HEK293 (cell line): ENCODE measurements at regions not wholly inside any gene's neighbourhood (a gene's known extent, or its start where the extent isn't known, plus 50 kb on each side); places are given as distances from the start of the nearest gene placed in this dataset.

ENCODE experiments used
- KLF10 ChIP-seq: fragments of 450-650 bp; IDR thresholded peaks from 2 replicates; pipeline ENCODE4 v1.5.1; 2018; ENCODE audit warnings: missing biosample characterization, mild to moderate bottlenecking, missing genetic modification characterization
- SALL2 ChIP-seq: fragments of 450-650 bp; formaldehyde crosslinking; IDR thresholded peaks from 2 replicates; pipeline ENCODE4 v1.5.0; 2017; ENCODE audit warnings: missing biosample characterization, mild to moderate bottlenecking, missing genetic modification characterization, borderline replicate concordance
- ZBTB1 ChIP-seq: fragments of 450-650 bp; formaldehyde crosslinking; IDR thresholded peaks from 2 replicates; pipeline ENCODE4 v1.5.1; 2016; ENCODE audit warnings: missing biosample characterization, missing genetic modification characterization
- ZNF140 ChIP-seq: fragments of 450-650 bp; formaldehyde crosslinking; IDR thresholded peaks from 2 replicates; pipeline ENCODE4 v1.5.1; 2016; ENCODE audit warnings: missing biosample characterization, missing genetic modification characterization
- TF ChIP-seq, protein P1 (sequence below): fragments of 450-650 bp; formaldehyde crosslinking; IDR thresholded peaks from 2 replicates; pipeline ENCODE4 v1.5.1; 2016; ENCODE audit warnings: missing biosample characterization, missing genetic modification characterization
- TF ChIP-seq, protein P2 (sequence below): fragments of 450-650 bp; formaldehyde crosslinking; IDR thresholded peaks from 2 replicates; pipeline ENCODE4 v1.5.1; 2017; ENCODE audit warnings: missing biosample characterization, mild to moderate bottlenecking, missing genetic modification characterization, moderate library complexity
- TF ChIP-seq, protein P3 (sequence below): fragments of 450-650 bp; formaldehyde crosslinking; optimal IDR thresholded peaks from 2 replicates; pipeline ENCODE3; 2016; ENCODE audit warnings: missing biosample characterization, mild to moderate bottlenecking, missing genetic modification characterization

DNA sequence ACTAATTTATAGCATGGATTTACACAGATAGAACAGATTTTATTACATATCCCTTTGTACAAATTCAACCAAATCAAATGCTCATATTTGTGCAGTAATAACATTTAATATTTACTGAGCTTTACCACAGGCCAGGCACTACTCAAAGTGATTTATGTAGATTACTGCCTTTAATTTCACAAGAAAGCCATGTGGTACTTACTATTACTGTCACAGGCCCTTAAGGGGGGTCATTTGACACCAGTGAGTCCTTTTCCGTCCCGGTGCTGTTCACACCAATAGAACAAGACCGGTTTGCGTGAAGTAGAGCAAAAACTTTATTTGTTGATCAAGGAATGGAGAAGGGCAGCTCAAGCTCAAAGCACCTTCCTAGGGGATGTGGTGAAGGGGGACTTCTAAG lies 308.5 kb upstream of the KCNN2 start:
- TF ChIP-seq, protein P1, sequence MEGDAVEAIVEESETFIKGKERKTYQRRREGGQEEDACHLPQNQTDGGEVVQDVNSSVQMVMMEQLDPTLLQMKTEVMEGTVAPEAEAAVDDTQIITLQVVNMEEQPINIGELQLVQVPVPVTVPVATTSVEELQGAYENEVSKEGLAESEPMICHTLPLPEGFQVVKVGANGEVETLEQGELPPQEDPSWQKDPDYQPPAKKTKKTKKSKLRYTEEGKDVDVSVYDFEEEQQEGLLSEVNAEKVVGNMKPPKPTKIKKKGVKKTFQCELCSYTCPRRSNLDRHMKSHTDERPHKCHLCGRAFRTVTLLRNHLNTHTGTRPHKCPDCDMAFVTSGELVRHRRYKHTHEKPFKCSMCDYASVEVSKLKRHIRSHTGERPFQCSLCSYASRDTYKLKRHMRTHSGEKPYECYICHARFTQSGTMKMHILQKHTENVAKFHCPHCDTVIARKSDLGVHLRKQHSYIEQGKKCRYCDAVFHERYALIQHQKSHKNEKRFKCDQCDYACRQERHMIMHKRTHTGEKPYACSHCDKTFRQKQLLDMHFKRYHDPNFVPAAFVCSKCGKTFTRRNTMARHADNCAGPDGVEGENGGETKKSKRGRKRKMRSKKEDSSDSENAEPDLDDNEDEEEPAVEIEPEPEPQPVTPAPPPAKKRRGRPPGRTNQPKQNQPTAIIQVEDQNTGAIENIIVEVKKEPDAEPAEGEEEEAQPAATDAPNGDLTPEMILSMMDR (tag by site-specific recombination): no peak
- TF ChIP-seq, protein P2, sequence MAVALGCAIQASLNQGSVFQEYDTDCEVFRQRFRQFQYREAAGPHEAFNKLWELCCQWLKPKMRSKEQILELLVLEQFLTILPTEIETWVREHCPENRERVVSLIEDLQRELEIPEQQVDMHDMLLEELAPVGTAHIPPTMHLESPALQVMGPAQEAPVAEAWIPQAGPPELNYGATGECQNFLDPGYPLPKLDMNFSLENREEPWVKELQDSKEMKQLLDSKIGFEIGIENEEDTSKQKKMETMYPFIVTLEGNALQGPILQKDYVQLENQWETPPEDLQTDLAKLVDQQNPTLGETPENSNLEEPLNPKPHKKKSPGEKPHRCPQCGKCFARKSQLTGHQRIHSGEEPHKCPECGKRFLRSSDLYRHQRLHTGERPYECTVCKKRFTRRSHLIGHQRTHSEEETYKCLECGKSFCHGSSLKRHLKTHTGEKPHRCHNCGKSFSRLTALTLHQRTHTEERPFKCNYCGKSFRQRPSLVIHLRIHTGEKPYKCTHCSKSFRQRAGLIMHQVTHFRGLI (tag by site-specific recombination): no peak
- TF ChIP-seq ZBTB1 (tag by site-specific recombination) (no peak), SALL2 (no peak), KLF10 (tag by site-specific recombination) (no peak), ZNF140 (tag by site-specific recombination) (no peak)
- TF ChIP-seq, protein P3, sequence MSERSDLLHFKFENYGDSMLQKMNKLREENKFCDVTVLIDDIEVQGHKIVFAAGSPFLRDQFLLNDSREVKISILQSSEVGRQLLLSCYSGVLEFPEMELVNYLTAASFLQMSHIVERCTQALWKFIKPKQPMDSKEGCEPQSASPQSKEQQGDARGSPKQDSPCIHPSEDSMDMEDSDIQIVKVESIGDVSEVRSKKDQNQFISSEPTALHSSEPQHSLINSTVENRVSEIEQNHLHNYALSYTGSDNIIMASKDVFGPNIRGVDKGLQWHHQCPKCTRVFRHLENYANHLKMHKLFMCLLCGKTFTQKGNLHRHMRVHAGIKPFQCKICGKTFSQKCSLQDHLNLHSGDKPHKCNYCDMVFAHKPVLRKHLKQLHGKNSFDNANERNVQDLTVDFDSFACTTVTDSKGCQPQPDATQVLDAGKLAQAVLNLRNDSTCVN (tag by site-specific recombination): no peak
